IgD-negative memory B cell (primary cell): ENCODE measurements at regions not wholly inside any gene's neighbourhood (a gene's known extent, or its start where the extent isn't known, plus 50 kb on each side); places are given as distances from the start of the nearest gene placed in this dataset.

Experiments
- H3K27ac Mint-ChIP-seq, 3 donors: one replicate each; pipeline ENCODE4 v1.8.0; 2020 to 2022; ENCODE audit warnings: mild to moderate bottlenecking in 3 of 3, mixed read lengths in 3 of 3, moderate library complexity in 1 of 3
- H3K27me3 Mint-ChIP-seq: one replicate; pipeline ENCODE4 v1.8.0; 2021; ENCODE audit warnings: mixed read lengths
- H3K36me3 Mint-ChIP-seq: one replicate; pipeline ENCODE4 v1.8.0; 2020; ENCODE audit warnings: mild to moderate bottlenecking, mixed read lengths
- H3K4me1 Mint-ChIP-seq, 3 donors: one replicate each; pipeline ENCODE4 v1.8.0; 2020 to 2022; ENCODE audit warnings: mixed read lengths in 3 of 3, mild to moderate bottlenecking in 1 of 3
- H3K4me3 Mint-ChIP-seq, 4 donors: one replicate each; pipeline ENCODE4 v1.8.0; 2020 to 2022; ENCODE audit warnings: mild to moderate bottlenecking in 4 of 4, mixed read lengths in 4 of 4, moderate library complexity in 3 of 4
- H3K9me3 Mint-ChIP-seq, 3 donors: one replicate each; pipeline ENCODE4 v1.8.0; 2020 to 2021; ENCODE audit warnings: mixed read lengths in 3 of 3, mild to moderate bottlenecking in 1 of 3

DNA sequence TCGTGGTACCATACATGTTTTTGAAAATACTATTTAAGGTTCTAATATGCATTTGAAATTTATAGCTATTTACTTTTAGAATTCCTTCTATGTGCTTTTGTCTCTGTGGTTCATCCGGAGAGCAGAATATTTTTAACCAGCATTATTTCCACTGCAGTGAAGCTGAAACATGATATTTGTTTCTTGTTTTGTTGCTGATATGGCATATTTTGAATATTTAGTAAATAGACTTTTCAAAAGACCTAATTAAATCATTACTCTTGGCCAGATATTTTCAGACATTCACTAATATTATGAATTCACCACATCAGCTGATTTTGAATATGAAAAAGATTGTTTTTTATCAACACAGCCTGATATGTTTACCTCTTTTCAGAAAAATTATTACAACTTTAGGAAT, 87.0 kb downstream of the FAT4 start:
- Mint-ChIP-seq H3K4me3 (no peak overlapping the region), H3K27me3 (no peaks in the 10 kb centered on the region), H3K36me3 (no peaks in the 10 kb centered on the region), H3K27ac (no peak overlapping the region), H3K9me3 (peaks cover 0 to 5% (median 0%) of the 10 kb centered on the region in 3 donors), H3K4me1 (no peaks in the 10 kb centered on the region)

DNA sequence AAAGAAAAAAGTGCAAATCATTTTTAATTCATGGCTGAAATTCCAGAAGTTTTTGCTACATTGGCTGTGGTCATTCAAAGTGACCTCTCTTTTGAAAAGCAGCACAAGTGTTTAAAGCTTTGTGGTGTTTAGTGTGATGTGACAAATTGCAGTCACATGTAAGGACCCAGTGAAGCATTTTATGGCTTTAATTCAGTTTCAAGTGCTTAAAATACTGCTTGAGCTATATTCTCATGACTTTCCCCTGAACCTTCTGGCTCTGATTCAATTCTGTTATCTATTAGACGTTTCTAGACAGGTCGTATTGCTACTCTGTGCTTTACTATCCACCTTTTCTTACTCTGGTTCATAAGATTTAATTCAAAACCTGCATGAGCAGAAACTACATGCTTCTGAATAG, 105.8 kb downstream of the FAT4 start:
- H3K4me3 Mint-ChIP-seq = no peak overlapping the region
- H3K4me1 Mint-ChIP-seq = no peaks in the 10 kb centered on the region
- no peak overlapping the region for H3K27ac Mint-ChIP-seq
- H3K36me3 Mint-ChIP-seq = no peaks in the 10 kb centered on the region
- H3K9me3 Mint-ChIP-seq = peaks cover 0 to 7% (median 6%) of the 10 kb centered on the region in 3 donors
- H3K27me3 Mint-ChIP-seq = no peaks in the 10 kb centered on the region

DNA sequence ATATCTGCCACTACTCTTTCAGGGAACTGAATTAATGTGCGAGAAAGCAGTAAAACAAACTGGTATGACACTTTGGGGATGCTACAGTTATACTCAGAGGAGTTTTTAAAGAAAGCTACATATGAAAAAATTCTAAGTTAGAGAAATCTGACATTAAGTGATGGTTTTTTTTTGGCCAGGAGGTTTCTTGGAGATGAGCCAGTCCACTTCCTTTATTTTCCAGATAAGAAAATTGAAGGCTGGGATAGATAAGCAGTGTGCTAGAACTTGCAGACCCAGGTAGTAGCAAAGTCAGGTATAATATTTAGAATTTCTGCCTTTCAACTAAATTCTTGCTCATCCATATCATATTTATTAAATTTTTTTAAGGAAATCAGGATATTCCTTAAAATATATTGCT, 106.8 kb downstream of the FAT4 start:
- H3K27ac Mint-ChIP-seq = no peak overlapping the region
- no peaks in the 10 kb centered on the region for H3K36me3 Mint-ChIP-seq
- H3K4me3 Mint-ChIP-seq = no peak overlapping the region
- no peaks in the 10 kb centered on the region for H3K4me1 Mint-ChIP-seq
- no peaks in the 10 kb centered on the region for H3K27me3 Mint-ChIP-seq
- peaks cover 0 to 6% (median 6%) of the 10 kb centered on the region in 3 donors for H3K9me3 Mint-ChIP-seq

DNA sequence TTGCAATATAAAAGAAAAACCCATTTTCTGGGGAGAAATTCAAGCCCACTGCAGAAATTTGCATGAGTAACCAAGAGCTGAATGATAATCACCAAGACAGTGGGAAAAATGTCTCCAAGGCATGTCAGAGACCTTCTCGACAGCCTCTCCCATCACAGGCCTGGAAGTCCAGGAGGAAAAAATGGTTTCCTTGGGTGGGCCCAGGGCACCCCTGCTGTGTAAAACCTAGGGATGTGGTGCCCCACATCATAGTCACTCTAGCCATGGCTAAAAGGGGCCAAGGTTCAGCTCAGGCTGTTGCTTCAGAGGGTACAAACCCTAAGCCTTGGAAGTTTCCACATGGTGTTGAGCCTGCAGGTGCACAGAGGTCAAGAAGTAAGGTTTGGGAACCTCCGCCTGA, 108.4 kb downstream of the FAT4 start:
- Mint-ChIP-seq H3K36me3 (no peaks in the 10 kb centered on the region), H3K9me3 (peaks cover 0 to 6% (median 6%) of the 10 kb centered on the region in 3 donors), H3K4me1 (no peaks in the 10 kb centered on the region), H3K27me3 (no peaks in the 10 kb centered on the region), H3K4me3 (no peak overlapping the region), H3K27ac (no peak overlapping the region)

DNA sequence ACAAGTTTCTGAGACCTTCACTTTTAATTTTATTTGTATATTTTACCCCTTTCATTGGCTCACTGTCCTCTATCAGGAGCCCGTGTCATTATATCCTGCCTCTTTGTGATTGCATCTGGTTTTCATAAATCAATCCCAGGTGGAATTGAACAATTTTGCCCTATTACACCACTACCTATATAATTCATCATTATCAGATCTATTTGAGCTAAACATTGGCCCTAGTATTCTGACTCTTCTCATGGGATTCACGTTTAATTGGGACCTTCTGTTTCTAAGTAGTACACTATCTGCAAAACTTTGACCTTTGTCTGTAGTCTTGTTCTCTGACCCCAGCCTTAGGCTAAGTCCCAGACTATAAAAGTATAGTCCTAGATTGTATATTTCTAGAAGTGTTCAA, 114.1 kb downstream of the FAT4 start:
- H3K36me3 Mint-ChIP-seq = no peaks in the 10 kb centered on the region
- H3K9me3 Mint-ChIP-seq = peaks cover 1 to 7% (median 5%) of the 10 kb centered on the region in 3 donors
- no peak overlapping the region for H3K4me3 Mint-ChIP-seq
- H3K27ac Mint-ChIP-seq = no peak overlapping the region
- no peaks in the 10 kb centered on the region for H3K4me1 Mint-ChIP-seq
- H3K27me3 Mint-ChIP-seq = no peaks in the 10 kb centered on the region

DNA sequence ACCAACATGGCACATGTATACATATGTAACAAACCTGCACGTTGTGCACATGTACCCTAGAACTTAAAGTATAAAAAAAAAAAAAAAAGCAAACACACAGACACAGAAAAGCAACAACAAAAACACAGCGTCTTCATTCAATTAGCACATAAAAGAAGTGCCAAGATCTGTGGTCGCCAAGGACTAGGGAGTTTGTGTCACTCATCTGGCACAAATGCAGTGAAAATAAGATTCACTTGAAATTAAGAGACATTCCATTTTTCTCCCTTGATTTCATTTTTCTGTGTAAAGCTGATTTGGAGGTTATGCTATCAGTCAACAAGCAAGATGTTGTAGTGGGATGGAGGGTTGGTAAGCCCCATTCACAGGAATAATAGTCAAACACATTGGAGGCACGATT, 115.3 kb downstream of the FAT4 start:
- no peaks in the 10 kb centered on the region for H3K27me3 Mint-ChIP-seq
- peaks cover 0 to 7% (median 0%) of the 10 kb centered on the region in 3 donors for H3K9me3 Mint-ChIP-seq
- no peak overlapping the region for H3K27ac Mint-ChIP-seq
- H3K4me1 Mint-ChIP-seq = no peaks in the 10 kb centered on the region
- no peak overlapping the region for H3K4me3 Mint-ChIP-seq
- no peaks in the 10 kb centered on the region for H3K36me3 Mint-ChIP-seq

DNA sequence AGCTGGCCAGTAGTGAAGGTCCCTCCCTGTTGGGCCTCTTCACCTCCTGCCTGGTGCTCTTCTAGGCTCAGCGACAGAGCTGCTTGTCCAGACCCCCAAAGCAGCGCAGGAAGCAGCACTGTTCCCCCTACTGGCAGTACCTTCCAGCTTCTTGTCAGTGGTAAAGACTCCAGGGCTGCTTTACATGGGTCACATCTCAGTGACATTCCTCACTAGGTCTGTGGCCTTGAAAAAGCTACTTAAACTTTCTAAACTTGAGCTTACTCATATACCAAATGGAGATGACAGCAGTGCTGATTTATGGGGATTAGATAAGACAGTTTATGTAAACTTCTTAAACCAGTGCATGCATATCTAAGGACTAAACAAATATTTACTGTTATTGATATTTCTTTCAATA, 117.3 kb downstream of the FAT4 start:
- Mint-ChIP-seq H3K9me3 (peaks cover 0 to 7% (median 0%) of the 10 kb centered on the region in 3 donors), H3K36me3 (no peaks in the 10 kb centered on the region), H3K27ac (no peak overlapping the region), H3K4me3 (no peak overlapping the region), H3K4me1 (no peaks in the 10 kb centered on the region), H3K27me3 (no peaks in the 10 kb centered on the region)

DNA sequence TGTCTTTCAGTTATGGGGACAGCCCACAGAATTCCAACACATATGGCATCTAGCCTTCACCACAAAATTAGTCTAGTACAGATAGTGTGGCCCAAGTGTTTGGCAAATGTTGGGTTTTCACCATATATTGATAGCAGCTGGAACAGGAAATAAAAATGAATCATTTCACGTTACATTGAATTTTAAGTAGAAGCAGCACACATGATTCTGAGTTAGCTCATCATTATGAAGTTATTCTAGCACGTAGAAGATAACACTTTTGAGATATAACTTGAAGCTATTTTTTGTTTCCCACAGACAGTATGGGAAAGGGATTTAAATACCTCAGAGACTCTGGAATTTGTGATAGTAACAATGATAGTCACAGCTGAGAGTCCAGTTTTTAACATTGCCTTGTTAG, 118.7 kb downstream of the FAT4 start:
- Mint-ChIP-seq H3K36me3 (no peaks in the 10 kb centered on the region), H3K27ac (no peak overlapping the region), H3K4me3 (no peak overlapping the region), H3K4me1 (no peaks in the 10 kb centered on the region), H3K9me3 (peaks cover 0 to 7% (median 0%) of the 10 kb centered on the region in 3 donors), H3K27me3 (no peaks in the 10 kb centered on the region)

DNA sequence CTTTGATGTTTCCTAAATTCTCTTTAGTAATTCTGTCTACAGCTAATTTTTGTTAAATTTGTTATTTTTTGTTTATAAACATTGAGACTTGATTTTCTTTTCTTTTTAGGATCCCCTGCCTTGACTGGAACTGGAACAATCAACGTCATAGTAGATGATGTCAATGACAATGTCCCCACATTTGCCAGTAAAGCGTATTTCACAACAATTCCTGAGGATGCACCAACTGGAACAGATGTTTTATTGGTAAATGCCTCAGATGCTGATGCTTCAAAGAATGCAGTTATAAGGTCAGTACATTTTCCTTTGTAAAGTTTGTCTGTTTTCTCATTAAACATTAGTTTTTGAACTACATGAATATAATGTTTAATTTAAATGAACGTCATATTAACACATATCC, 119.4 kb downstream of the FAT4 start:
- peaks cover 0 to 9% (median 2%) of the 10 kb centered on the region in 3 donors for H3K9me3 Mint-ChIP-seq
- H3K27me3 Mint-ChIP-seq = no peaks in the 10 kb centered on the region
- H3K27ac Mint-ChIP-seq = no peak overlapping the region
- H3K36me3 Mint-ChIP-seq = no peaks in the 10 kb centered on the region
- no peak overlapping the region for H3K4me3 Mint-ChIP-seq
- H3K4me1 Mint-ChIP-seq = no peaks in the 10 kb centered on the region

DNA sequence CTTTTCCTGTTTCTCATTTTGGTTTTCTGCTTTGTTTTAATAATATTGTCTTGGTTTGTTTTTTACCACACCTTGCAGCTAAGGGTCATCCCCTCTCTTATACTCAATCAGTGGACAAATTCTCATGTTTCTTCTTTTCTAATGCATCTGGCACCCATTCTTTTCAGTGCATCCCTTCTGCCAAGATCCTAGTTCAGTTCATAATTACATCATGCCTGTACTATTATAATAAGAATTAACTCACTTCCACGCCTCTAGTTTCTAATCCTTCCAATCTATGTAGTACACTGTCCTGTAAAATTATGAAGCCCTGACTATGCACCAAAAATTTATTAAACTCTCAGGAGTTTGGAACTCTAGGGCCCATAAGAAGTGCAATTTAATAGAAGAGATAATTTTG, 126.1 kb downstream of the FAT4 start:
- no peaks in the 10 kb centered on the region for H3K4me1 Mint-ChIP-seq
- H3K27ac Mint-ChIP-seq = no peak overlapping the region
- no peaks in the 10 kb centered on the region for H3K27me3 Mint-ChIP-seq
- H3K4me3 Mint-ChIP-seq = no peak overlapping the region
- H3K36me3 Mint-ChIP-seq = no peaks in the 10 kb centered on the region
- peaks cover 2 to 6% (median 4%) of the 10 kb centered on the region in 3 donors for H3K9me3 Mint-ChIP-seq

DNA sequence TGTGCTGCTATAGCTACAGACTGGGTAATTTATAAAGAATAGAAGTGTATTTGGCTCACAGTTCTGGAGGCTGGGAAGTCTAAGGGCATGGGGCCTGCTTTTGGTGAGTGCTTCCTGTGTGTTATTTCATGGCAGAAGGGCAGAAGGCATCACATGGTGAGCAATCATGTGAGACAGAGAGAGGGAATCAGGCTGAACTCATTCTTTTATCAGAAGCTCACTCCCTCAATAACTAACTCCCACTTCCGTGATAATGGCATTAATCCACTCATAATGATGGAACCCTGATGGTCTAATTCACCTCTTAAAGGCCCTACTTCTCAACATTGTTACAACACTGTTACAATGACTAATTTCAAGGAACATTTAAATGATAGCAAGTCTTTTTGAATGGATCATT, 129.4 kb downstream of the FAT4 start:
- Mint-ChIP-seq H3K36me3 (no peaks in the 10 kb centered on the region), H3K27ac (no peak overlapping the region), H3K4me1 (no peaks in the 10 kb centered on the region), H3K4me3 (no peak overlapping the region), H3K27me3 (no peaks in the 10 kb centered on the region), H3K9me3 (peaks cover 2 to 9% (median 5%) of the 10 kb centered on the region in 3 donors)

DNA sequence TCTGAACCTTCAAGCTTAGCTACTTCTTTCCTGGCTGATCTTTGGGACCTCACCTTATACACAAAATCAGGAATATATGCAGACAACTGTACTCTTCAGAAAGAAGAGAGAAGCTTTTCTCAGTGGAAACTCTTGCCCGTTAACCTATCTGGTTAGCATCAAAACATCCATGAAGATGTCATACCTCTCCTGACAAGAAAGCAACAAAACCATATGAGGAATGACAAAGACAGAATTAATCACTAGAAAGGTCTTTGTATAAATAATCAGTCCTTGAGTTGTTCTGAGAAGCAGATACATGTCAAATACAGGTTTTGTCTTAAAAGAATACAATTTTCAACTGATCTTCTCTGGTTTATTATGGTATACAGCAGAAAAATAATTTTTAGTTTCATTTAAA, 130.8 kb downstream of the FAT4 start:
- Mint-ChIP-seq H3K4me1 (no peaks in the 10 kb centered on the region), H3K9me3 (peaks cover 2 to 9% (median 5%) of the 10 kb centered on the region in 3 donors), H3K27me3 (no peaks in the 10 kb centered on the region), H3K4me3 (no peak overlapping the region), H3K36me3 (no peaks in the 10 kb centered on the region), H3K27ac (no peak overlapping the region)

DNA sequence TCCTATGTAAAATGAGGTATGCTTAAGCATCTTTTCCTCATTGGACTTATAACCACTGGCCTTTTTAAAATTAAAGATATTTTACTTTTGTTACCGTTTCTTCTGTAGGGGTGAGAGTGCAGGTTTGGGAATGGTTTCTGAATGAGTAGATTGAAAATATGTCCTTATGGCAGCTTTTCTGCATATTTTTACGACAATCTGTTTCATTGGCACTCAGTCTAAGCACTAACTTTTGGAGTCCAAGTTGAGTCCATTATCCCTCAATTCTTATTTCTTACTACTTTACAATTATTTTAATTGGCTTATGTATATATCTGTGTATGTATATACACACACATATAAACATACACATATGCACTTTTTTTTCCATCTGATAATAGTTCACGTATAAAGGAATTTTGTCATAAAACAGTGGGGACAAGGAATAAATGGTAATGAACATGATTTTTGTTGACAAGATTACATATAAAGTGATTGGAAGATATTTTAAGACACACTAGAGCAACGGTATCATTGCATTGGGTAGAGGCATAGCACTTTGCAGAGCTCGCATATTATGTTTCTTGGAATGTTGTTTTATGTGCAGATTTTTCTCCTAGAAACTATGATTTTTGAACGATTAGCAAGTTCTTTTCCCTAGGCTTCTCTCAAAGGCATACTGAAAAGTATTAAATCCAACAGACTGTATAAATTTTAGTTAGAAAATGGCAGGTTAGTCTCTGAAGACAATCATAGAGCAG, 133.0 kb downstream of the FAT4 start:
- Mint-ChIP-seq H3K36me3 (no peaks in the 10 kb centered on the region), H3K4me3 (no peak overlapping the region), H3K27ac (no peak overlapping the region), H3K27me3 (no peaks in the 10 kb centered on the region), H3K4me1 (no peaks in the 10 kb centered on the region), H3K9me3 (peaks cover 2 to 11% (median 3%) of the 10 kb centered on the region in 3 donors)

DNA sequence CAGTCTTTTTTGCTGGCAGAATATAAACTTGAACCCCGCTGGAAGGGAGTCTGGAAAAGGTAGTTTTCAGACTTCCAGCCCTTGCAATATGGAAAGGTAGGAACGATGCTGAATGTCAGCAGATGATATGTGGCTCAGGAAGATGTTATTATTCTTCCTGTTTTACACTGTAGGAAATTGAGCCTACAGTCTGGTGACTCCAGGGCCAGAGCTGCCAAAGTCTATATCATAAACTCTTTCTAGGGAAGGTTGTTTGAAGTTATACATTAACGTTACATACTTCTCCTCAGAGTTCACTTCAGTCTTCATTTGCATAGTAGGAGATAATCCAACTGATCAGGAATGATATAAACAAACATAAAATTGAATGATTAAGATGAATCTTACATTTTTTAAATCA, 141.3 kb downstream of the FAT4 start:
- Mint-ChIP-seq H3K27me3 (no peaks in the 10 kb centered on the region), H3K4me1 (no peaks in the 10 kb centered on the region), H3K36me3 (no peaks in the 10 kb centered on the region), H3K9me3 (peaks cover 2 to 5% (median 2%) of the 10 kb centered on the region in 3 donors), H3K27ac (no peak overlapping the region), H3K4me3 (no peak overlapping the region)

DNA sequence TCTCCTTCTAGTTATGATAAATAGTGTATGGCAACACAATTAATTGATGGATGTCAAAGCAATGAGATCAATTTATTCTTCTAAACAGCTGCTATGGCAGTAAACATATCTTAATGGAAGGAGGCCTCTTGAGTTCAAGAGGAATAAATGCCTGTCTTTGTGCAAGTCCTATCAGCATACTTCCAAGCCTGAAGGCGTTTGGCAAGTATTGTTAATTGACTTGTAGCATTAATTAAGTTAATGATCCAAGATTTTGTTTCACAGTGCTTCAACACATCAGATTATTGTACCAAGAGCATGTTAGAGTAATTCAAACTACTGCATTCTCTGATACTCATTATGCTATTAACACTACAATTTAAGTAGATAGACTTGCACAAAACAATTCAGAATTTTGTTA, 144.8 kb downstream of the FAT4 start:
- Mint-ChIP-seq H3K27me3 (no peaks in the 10 kb centered on the region), H3K27ac (no peak overlapping the region), H3K4me3 (no peak overlapping the region), H3K9me3 (no peaks in the 10 kb centered on the region), H3K4me1 (no peaks in the 10 kb centered on the region), H3K36me3 (no peaks in the 10 kb centered on the region)

DNA sequence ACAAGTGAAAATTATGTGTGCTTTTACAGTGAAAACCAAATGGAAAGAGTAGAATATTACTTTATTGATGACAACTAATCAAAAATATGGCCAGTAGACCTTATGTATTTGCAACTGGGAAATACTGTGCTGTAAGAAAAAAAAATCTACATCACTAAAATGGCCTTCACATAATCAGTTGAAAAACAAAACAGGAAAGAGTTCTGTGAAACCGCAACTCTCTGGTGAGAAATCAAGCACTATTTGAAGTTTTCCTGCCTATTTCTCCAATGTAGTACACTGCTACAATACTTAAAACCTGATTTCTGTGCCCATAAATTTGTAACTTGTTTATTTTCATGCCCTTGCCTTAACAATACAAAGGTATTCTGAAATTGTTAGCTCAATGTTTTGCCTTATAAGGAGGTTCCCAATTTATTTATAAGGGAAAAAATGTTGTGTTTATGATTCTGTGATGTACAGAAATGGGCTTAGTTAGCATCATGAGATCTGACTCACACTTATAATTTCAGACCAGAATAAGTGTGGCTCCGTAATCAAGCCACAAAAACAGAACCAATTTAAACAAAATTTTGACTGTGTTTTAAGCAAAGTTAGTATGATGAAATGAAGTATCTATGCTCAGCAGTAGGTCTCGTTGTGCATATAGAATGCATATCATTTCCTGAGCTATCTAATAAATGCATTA, 147.1 kb downstream of the FAT4 start:
- H3K9me3 Mint-ChIP-seq = peaks cover 0 to 4% (median 0%) of the 10 kb centered on the region in 3 donors
- H3K27me3 Mint-ChIP-seq = no peaks in the 10 kb centered on the region
- H3K27ac Mint-ChIP-seq = no peak overlapping the region
- H3K4me3 Mint-ChIP-seq = no peak overlapping the region
- no peaks in the 10 kb centered on the region for H3K4me1 Mint-ChIP-seq
- H3K36me3 Mint-ChIP-seq = no peaks in the 10 kb centered on the region
